HG03565 (cell line): ENCODE measurements at regions not wholly inside any gene's neighbourhood (a gene's known extent, or its start where the extent isn't known, plus 50 kb on each side); places are given as distances from the start of the nearest gene placed in this dataset.
"Not testable (repeated sequence)": the region's sequence is repeated elsewhere in the genome, so short reads cannot be mapped to it uniquely, and the experiment has no call there.

ENCODE experiments used
- ATAC-seq: cut with Tn5 transposase; IDR thresholded peaks from one replicate; pipeline ENCODE4 v1.9.1; 2021; ENCODE audit warnings: mild to moderate bottlenecking, moderate library complexity; ENCODE audit not compliant: unreplicated experiment

DNA sequence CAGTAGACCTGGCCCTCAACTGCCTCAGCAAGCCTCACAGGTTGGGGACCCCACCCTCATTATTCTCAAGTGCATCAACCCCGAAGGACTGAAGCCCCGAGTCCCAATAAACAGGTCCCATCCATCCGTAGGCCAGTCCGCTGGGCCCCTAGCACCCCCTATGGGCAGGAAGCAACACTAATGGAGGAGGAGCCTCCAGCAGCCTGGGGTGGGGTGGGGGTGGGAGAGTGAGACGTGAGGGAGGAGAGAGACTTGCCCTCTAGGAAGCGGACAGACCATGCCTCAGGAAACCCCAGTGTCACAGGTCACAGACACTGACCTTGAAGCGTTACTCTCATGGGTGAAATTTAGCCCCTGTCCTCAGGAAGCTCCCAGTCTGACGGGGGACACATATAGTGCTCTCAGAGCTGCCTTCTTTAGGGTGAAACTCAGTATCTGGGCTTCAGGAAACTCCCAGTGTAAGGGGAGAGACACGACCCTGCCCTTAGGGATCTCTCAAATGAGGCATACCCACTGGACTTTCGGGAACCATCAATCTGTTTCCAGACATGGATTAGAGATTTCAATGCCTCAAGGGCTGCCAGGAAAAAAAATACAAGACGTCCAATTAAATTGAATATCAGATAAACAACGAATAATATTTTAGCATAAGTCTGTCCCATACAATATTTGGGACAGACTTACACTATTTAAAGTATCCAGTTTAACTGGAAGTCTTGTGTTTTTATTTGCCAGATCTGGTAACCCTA lies 125.8 kb downstream of the MRPL14 start:
- no peak for ATAC-seq

DNA sequence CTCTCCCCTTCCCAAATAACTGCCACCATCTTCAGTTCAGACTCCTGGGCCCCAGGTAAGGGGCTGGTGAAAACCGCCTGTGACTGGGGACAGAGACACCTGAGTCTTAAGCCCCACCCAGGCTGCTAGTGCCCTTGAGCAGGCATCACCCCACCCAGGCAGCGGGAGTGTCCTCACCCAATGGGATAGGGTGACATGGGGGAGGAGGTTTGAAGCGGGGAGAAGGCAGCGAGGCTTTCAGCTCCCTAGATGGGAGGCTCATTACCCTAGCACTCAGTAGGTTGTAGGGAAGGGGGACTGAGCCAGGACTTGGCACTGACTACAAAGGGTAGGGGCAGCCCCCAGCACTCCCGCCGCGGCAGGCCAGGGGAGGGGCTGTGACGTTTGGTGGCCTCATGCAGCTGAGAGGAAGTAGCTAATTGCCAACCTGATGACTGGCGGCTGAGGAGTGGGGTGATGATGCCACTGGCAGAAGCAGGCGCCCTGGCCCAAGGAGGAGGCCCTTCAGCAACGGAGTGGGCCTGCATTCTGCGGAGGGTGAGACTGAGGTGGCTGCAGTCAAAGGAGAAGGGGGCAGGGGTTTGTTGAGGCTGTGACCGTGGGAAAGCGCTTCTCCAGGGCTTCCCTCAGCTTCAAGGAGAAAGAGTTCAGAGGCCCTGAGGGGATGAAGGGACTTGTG lies 126.9 kb downstream of the MRPL14 start:
- ATAC-seq = no peak

DNA sequence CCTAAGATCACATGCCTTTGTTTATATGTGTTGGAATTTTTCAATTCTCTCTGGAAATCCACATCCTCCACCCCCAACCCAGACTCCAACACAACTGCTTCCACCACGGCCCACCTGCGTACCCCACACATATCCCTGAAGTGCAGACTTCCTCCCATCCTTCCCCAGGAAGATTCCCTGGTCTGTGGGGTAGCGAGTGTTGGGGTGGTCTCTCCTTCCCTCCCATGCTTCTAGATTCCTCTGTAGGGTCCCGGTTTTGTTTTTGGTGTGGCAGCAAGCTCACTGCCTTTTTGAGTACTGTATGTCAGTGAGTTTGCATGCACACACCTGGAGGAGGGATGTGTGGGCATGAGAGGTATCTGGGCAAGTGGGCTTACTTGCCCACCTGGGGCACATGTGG lies 127.6 kb downstream of the MRPL14 start:
- ATAC-seq = no peak

DNA sequence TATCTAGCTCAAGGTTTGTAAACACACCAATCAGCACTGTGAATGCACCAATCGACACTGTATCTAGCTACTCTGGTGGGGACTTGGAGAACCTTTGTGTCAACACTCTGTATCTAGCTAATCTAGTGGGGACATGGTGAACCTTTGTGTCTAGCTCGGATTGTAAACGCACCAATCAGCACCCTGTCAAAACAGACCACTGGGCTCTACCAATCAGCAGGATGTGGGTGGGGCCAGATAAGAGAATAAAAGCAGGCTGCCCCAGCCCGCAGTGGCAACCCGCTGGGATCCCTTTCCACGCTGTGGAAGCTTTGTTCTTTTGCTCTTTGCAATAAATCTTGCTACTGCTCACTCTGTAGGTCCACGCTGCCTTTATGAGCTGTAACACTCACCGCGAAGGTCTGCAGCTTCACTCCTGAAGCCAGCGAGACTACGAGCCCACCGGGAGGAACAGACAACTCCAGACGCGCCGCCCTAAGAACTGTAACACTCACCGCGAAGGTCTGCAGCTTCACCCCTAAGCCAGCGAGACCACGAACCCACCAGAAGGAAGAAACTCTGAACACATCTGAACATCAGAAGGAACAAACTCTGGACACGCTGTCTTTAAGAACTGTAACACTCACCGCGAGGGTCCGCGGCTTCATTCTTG lies 128.5 kb downstream of the MRPL14 start:
- ATAC-seq = not testable (repeated sequence)

DNA sequence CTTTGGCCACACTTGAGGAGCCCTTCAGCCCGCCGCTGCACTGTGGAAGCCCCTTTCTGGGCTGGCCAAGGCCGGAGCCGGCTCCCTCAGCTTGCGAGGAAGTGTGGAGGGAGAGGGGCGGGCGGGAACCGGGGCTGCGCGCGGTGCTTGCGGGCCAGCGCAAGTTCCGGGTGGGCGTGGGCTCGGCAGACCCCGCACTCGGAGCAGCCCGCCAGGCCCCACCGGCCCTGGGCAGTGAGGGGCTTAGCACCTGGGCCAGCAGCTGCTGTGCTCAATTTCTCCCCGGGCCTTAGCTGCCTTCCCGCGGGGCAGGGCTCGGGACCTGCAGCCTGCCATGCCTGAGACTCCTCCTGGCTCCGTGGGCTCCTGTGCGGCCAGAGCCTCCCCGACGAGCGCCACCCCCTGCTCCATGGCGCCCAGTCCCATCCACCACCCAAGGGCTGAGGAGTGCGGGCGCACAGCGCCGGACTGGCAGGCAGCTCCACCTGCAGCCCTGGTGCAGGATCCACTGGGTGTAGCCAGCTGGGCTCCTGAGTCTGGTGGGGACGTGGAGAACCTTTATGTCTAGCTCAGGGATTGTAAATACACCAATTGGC lies 129.2 kb downstream of the MRPL14 start:
- ATAC-seq = not testable (repeated sequence)

DNA sequence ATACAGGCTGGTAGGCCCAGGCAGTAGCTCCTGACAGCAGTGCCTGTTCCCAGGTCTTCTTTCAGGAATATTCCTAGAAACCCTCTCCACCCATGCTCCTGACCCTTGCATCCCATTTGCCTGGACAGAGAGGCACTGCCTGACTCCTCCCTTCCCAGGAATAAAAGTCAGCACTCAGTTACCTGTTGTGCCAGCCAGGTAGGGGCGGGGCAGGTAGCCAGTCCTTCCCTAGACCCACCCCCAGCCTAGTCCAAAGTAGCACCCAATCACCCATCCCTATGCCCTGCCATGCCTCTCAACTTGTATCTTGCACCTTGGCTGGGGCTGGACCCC lies 129.9 kb downstream of the MRPL14 start:
- no peak for ATAC-seq

DNA sequence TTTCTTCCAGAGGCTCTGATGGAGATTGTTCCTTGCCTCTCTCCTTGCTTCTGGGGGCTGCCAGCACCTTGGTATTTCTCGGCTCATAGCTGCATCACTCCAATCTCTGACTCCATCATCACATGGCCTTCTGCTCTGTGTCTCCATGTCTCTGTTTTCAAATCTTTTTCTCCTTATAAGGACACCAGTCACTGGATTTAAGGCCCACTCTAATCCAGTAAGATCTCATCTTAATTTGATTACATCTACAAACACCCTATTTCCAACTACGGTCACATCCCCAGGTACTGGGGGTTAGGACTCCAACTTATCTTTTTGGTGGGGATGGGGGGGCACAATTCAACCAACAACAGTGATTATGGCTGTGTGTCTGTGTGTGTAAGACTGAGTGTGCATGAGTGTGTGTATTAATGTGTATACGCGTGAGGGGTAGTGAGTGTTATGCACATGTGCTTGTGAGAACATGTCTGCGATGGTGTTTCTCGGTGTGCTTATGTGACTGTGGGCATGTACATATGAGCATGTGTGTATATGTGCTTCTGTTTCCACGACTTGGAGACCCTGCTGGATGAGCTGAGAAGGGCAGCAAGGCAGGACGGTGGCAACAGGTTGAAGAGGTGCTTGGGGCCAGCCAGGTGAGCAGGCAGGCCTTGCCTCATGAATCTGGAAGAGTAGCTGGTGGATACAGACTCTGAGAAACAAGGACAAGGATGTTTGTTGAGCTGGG lies 130.5 kb downstream of the MRPL14 start:
- ATAC-seq = no peak

DNA sequence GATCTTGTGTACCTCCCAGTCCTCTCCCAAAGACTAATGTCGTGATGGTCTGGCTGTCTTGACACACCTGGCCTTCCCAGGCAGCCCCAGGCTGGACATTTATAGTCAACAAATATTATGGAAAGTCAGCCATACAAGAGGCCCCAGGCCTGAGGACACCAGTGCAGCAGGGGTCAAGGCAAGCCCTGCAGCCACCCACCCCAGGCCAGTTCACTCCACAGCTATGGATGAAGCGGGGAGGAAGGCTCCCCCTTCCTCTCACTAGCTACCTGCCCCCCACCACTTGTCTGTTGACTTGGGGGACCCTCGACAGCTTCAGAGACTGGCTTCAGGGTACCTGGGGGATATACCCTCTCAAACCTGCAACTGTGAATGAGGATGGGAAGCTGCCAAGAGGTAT lies 132.1 kb downstream of the MRPL14 start:
- no peak for ATAC-seq

DNA sequence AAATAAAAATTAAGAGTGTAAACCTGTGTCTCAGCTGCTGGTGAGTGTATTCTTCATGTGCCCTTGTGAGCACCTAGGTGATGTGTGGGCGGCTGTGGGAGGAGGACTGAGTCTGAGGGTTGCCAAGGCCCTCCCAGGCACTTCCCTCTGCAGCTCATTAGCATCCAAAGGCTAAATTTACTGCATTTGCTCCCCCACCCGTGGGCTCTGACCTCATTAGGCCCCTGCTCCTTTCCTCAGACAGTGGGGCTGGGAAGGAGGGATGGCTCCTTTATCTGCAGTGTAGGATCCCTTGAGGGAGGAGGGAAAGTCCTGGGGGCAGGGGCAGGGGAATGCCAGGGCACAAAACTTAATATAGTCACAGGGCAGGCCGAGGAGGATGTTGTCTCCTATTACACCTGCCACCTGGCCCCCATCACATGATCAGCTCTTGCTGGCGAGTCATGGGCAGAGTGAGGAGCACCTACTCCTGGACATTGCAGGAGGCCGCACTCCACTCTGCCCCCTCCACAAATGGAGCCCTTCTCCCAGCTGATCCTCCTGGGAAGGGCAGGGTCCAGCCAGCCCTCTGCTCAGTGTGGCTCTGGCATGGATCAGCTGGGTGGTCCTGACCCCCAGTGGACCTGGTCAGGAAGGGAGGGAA lies 133.2 kb downstream of the MRPL14 start:
- ATAC-seq = no peak

DNA sequence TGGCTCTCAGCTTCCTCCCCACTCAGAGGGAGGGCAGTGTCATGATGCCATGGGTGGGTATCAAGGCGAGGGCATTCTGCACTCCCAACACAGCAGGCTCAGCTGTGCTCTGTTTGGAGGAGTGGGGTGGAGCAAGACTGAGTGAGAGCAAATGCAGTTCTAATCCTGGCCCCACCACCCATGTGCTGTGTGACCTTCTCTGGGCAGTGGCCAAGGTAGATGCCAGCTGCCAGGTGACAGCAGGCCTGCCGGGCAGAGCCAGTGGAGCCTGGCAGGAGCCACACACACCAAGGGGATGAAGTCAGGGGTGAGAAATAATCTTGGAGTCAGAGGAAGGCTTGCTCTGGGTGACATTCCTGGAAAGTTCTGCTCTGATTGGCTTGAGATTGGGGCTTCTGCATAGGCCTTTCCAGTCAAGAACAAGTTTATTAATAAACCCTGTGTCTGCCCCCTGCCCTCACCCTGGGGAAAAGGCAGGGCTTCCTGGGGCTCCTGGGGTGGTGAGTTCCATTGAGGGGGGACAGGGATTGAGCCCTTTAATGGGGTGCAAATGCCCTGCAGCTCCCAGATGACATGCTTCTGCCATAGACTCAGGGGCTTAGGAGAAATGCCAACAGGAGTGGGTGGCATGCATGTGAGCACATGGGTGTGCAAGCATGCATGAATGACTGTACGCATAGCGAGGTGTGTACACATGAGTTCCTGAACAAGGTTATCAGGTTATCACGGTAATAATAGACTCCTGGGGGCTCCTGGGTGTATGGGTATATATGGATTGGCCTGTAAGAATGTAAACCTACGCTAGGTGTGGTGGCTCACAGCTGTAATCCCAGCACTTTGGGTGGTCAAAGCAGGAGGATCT lies 134.2 kb downstream of the MRPL14 start:
- ATAC-seq = no peak

DNA sequence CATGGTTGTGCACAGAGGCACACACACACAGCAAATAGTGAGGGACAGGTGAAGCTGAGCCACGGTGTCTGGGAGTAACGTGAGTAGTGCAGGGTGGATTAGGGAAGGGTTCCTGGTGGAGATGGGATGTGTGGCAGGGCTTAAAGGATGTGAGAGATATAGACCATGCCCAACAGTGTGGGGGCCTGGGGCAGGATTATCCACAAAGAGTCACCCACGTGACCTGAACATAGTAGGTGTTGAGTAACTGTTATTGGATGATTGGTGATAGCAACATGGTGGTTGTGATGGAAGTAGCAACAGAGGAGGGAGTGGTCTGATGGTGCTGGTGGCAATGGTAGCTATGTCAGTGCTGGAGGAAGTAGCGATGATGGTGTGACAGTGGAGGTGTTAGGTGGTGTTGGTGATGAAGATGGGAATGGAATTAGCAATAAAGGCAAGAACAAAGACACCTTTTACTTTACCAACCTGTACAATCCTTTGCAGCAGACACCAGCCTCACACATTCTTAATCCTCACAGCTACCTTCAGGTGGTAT lies 135.1 kb downstream of the MRPL14 start:
- ATAC-seq = no peak

DNA sequence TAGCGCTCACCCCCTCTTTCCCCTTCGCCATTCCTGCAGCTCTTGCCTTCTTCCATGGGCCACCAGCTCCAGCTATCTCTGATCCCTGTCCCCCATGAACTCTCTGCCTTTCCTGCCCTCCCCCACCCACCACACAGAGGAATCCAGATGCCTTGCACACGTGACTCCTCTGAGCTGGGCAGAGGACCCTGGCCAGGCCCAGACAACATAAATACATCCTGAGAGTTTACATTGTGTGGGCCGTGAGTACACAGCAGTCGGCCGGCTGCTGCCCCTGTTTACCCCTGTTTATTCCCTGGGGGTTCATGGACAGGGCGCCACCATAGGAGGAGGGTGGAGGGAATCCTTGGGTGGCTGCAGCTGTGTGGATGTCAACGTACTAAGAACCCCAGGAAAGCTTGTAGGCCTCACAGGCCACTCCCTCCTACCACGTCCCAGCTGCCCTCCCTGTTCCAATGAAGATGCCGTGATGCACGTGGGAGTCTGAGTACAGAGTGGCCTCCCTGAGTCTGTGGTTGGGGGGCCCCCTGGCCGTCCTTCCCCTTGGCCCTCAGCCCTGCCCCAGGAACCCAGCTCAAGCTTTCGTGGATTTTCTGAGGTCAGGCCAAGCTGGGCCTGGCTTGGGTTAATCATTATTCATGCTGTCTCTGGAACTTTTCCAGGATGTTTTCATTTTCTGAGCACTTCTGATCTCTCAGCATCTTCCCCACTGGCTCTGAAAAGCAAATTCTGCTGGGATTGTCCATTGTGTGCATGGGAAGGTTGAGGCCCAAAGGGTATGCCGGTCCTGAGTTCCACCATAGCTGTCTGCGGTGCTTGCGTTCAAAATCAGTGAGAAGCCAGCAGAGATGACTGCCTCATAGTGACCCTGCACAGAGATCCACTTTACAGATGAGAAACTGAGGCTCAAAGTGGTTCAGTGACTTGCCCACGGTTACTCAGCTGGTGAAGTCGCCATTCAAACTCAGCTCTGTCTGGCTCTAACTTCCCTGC lies 136.3 kb downstream of the MRPL14 start:
- ATAC-seq = no peak

DNA sequence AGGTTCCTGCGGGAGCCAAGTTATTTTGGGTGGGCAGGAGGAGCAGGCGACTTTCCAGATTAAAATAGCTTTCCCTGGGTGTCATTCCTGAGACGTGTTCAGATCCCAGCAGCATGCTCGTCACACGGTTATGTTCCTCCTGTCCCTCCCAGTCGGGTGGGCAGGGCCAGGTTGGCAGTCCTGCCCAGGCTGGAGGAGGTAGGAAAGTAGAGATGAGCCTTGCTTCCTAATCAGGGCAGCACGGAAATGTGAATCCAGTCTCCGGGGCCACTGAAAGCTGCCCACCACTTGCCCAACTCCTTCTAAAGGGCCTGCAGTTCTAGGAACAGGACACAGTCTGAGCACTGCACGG lies 137.0 kb downstream of the MRPL14 start:
- no peak for ATAC-seq

DNA sequence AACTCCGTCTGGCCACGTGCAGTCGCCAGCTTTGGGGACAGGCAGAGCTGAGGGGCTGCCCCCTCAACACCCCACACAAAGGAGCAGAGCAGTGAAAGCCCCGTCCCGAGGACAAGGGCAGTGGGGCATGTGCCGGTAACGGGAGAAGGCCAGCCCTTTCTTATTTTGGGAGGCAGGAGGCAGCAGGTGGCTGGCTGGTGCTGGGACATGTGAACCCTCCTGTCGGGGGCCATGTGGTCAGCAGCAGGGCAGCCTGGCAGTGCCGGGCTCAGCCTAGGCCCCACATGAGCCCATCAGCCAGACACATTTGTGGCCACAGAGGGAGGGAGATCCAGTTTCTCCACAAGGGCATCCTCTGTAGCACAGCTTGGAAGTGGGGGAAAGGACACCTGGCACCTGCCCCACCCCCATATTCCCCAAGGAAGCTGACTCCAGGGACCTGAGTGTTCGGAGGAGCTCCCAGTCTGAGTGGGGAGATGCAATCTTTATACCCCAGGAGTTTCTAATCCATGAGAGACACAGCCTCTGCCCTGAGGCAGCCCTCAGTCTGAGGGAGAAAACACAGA lies 137.6 kb downstream of the MRPL14 start:
- no peak for ATAC-seq

DNA sequence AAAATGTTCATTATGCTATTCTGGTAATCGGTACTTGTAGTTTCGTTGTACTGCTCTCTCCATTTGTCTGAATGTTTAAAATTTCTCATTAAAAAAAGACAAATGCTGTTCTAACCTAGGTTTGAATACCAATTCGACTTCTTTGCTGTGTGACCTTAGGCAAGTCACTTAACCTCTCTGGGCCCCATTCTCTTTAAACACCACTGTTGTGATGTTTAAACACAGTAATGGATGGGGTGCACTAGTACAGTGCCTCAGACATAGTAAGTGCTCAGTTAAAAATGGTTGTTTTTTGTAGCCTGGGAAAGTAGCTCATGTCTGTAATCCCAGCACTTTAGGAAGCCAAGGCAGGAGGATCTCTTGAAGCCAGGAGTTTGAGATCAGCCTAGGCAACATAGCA lies 138.5 kb downstream of the MRPL14 start:
- no peak for ATAC-seq

DNA sequence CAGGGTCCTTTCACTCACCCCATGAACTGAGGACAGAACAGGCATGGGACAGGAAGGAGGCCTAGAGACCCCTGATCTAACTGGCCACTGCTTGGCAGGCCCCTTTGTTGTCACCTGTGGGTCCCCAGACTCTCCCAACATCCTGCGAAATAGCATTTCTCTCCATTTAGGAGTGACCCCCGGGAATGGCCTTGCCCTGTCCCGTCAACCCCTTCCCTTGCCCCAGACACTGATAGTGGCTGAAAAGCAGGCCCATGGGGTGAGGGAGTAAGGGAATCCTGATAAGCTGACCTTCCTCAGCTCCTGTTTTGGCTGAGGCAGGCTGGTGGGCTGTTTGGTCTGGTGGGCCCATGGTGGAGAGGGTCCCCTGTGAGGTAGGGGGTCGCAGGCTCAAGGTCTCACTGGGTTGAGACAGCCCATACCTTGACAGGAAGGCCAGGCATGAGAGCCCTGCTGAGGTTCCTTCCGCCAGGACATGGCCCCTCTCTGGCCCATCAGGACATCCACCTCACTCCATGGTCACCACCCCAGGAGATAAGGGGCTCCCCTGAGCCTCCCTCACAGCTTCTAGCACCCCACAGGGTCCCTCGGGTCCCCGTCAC lies 139.3 kb downstream of the MRPL14 start:
- no peak for ATAC-seq

DNA sequence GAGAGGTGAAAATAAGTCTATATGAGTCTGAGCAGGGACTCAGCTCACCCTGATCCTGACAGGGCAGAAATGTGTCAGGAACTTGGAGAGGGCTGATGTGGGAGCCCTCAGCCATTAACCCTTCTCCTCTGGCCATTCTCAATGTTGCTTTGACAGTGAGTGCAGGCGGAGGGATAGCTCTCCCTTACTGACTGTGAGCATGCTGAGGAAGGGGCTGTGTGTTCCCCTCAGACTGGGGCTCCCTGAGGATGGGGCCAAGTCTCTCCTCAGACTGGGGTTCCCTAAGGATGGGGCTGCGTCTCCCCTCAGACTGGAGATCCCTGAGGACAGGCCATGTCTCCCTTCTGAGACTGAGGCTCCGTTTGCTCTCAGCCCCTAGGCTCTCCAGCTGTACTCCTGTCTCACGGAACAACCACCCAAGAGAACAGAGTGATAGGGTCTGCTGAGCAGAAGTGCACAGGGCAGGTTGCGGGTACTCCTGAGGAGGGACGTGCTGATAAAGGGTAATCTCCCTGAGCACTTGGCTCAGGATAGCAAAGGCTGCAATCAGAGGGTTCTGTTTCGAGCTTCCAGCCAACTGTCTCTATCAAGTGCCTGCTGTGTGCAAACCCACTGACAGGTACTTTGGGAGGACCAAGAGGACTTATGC lies 141.0 kb downstream of the MRPL14 start:
- no peak for ATAC-seq
